Memory B cell (primary cell): ENCODE measurements at regions not wholly inside any gene's neighbourhood (a gene's known extent, or its start where the extent isn't known, plus 50 kb on each side); places are given as distances from the start of the nearest gene placed in this dataset.

ENCODE experiments used
- ATAC-seq: fragments of 150-1000 bp; cut with Tn5 transposase; 2 replicates; pipeline ENCODE4 v1.10.0; 2021; ENCODE audit warnings: low read depth, mild to moderate bottlenecking, moderate library complexity
- DNase-seq, 2 donors: peaks; one replicate each; pipeline ENCODE4 v3.0.0; 2022; ENCODE audit warnings: low spot score in 2 of 2
- H3K27ac Mint-ChIP-seq: one replicate; pipeline ENCODE4 v1.8.0; 2022; ENCODE audit warnings: mild to moderate bottlenecking, moderate library complexity, mixed read lengths
- H3K27me3 Mint-ChIP-seq: one replicate; pipeline ENCODE4 v1.8.0; 2022; ENCODE audit warnings: mixed read lengths
- H3K36me3 Mint-ChIP-seq: one replicate; pipeline ENCODE4 v1.8.0; 2022; ENCODE audit warnings: mild to moderate bottlenecking, mixed read lengths
- H3K4me1 Mint-ChIP-seq: one replicate; pipeline ENCODE4 v1.8.0; 2022; ENCODE audit warnings: mixed read lengths
- H3K4me3 Mint-ChIP-seq: one replicate; pipeline ENCODE4 v1.8.0; 2022; ENCODE audit warnings: mild to moderate bottlenecking, moderate library complexity, mixed read lengths
- H3K9me3 Mint-ChIP-seq: one replicate; pipeline ENCODE4 v1.8.0; 2022; ENCODE audit warnings: mixed read lengths

DNA sequence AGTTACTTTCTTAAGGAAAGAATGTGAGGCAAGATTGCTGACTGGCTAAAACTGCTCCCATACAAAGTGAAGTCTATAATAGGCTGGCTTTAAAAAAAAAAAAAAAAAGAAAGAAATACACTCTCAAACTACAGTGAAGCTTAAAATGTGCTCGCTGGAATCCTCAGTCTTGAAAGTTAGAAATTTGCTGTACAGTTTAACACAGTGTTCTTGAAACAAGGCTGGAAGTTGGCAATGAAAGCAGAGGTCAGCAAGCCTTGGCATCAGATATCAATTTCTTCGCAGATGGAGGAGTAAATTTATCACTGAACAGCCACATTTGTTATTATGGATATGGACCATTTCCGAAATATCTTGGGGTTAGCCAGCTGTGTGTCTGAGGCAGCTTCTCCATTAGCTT is 392.9 kb downstream of the ZNF516 start:
- no peak for DNase-seq
- H3K9me3 Mint-ChIP-seq: peaks cover 11% of the 10 kb centered on the region
- no peaks in the 10 kb centered on the region for H3K36me3 Mint-ChIP-seq
- ATAC-seq: no peak
- H3K4me3 Mint-ChIP-seq: no peak overlapping the region
- H3K4me1 Mint-ChIP-seq: no peaks in the 10 kb centered on the region
- no peaks in the 10 kb centered on the region for H3K27me3 Mint-ChIP-seq
- no peak overlapping the region for H3K27ac Mint-ChIP-seq

- ATAC-seq (no peak), DNase-seq (no peak)
- Mint-ChIP-seq H3K9me3 (peaks cover 10% of the 10 kb centered on the region), H3K4me3 (no peak overlapping the region), H3K27ac (no peak overlapping the region), H3K36me3 (no peaks in the 10 kb centered on the region), H3K4me1 (no peaks in the 10 kb centered on the region), H3K27me3 (no peaks in the 10 kb centered on the region)
These were observed 395.0 kb downstream of the ZNF516 start for GRCh38 chr18:76099931-76100457.

DNA sequence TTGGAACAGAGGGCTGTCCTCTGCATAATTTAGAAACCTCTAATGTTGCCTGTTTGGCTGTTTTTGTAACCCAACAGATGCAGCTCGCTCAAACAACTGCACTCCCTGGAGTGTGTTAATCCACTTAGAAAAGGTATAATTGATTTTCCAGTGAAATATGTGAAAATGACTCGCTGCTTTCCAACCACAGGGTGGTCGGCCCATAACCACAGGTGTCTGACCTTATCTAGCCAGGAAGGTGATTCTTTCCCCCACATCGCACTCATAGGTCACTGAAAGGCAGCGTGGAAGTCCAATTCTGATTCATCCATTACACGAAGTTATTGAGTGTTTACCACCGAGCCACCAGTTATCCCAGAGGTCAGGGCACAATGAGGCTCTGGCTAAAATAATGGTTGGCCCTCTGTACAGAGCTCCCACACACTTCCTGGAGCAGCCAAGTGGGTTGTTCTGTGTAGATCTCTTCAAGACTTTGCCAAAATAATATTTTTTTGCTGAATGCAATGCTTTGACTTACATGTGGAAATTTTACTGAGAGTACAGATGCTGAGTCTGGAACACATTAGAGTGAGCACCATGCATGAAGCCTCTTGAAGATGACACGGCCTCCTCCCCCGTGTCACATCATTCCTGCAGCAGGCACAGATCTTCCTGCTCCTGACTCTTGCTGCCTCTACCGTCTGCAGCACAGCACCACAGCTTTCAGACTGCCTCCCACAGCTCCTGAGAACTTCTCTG is 396.2 kb downstream of the ZNF516 start:
- Mint-ChIP-seq H3K4me1 (no peaks in the 10 kb centered on the region), H3K27me3 (no peaks in the 10 kb centered on the region), H3K4me3 (no peak overlapping the region), H3K9me3 (peaks cover 6% of the 10 kb centered on the region), H3K36me3 (no peaks in the 10 kb centered on the region), H3K27ac (no peak overlapping the region)
- ATAC-seq (no peak), DNase-seq (no peak)

- DNase-seq: no peak
- Mint-ChIP-seq H3K36me3 (no peaks in the 10 kb centered on the region), H3K4me3 (no peak overlapping the region), H3K27ac (no peak overlapping the region), H3K27me3 (no peaks in the 10 kb centered on the region), H3K4me1 (no peaks in the 10 kb centered on the region), H3K9me3 (peaks cover 2% of the 10 kb centered on the region)
- no peak for ATAC-seq
These were observed 413.5 kb downstream of the ZNF516 start for GRCh38 chr18:76081536-76081935.

- Mint-ChIP-seq H3K27ac (no peak overlapping the region), H3K4me1 (no peaks in the 10 kb centered on the region), H3K9me3 (peaks cover 4% of the 10 kb centered on the region), H3K27me3 (no peaks in the 10 kb centered on the region), H3K36me3 (no peaks in the 10 kb centered on the region), H3K4me3 (no peak overlapping the region)
- ATAC-seq (no peak), DNase-seq (no peak)
These were observed 414.6 kb downstream of the ZNF516 start for GRCh38 chr18:76080430-76080829.

DNA sequence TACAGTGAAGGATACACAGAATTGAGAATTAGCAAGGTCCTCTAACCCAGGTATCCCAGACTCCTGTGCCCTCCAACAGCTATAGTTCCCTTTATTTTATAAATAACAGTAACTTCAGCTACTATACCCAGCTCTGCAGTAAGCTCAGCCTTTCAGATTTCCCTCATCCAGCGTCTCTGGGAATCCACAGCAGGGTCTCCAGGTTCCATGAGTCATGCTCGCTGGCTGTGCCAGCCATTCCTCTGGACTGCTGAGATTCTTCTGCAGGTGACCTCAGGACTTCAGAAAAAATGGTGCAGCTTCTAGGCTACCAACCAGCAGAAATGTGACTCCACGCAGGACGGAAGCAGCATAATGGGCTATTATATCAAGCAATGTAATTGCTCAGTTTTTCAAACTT is 419.3 kb downstream of the ZNF516 start:
- DNase-seq (no peak), ATAC-seq (no peak)
- Mint-ChIP-seq H3K27me3 (no peaks in the 10 kb centered on the region), H3K4me3 (no peak overlapping the region), H3K9me3 (peaks cover 7% of the 10 kb centered on the region), H3K27ac (no peak overlapping the region), H3K4me1 (no peaks in the 10 kb centered on the region), H3K36me3 (no peaks in the 10 kb centered on the region)

DNA sequence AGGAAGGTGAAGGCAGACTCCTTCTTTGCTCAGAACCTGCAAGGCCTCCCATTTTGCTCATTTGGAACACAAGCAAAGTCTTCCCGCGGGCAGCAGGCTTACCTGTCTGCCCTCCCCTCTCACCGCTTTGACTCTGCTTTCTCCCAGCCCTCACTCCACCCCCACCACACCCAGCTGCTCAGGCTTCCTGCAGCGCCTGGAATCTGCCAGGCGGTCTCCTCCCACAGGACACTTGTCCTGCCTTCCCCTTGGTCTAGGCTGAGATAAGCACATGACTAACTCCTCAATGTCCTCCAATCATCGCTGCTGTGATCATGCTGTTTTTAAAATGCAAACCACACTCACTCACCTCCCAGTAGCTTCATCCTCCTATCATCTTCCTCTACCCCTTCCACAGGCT is 430.0 kb downstream of the ZNF516 start:
- no peak overlapping the region for H3K27ac Mint-ChIP-seq
- DNase-seq (no peak), ATAC-seq (no peak)
- no peaks in the 10 kb centered on the region for H3K36me3 Mint-ChIP-seq
- H3K9me3 Mint-ChIP-seq: peaks cover 6% of the 10 kb centered on the region
- H3K27me3 Mint-ChIP-seq: no peaks in the 10 kb centered on the region
- no peak overlapping the region for H3K4me3 Mint-ChIP-seq
- H3K4me1 Mint-ChIP-seq: no peaks in the 10 kb centered on the region

DNA sequence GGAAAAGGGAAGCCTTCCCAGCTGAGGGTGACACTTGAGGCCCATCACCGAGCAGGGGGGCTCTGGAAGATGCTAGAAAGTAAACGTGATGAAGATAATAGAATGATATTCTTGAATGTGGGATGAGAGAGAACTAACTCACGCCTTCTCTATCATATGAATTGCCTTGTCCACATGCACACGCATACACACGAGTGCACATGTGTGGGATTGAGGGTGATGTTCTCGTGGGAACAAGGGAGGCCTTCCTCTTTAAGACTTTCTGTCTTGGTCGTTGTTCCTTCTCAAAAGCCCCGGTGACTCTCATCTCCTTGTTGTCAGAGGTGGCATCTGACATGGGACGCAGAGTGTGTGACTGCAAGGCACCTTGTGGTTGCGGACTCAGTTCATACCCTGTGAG is 436.9 kb downstream of the ZNF516 start:
- Mint-ChIP-seq H3K27ac (no peak overlapping the region), H3K36me3 (no peaks in the 10 kb centered on the region), H3K4me1 (no peaks in the 10 kb centered on the region), H3K9me3 (peaks cover 5% of the 10 kb centered on the region), H3K27me3 (no peaks in the 10 kb centered on the region), H3K4me3 (no peak overlapping the region)
- ATAC-seq: no peak
- no peak for DNase-seq

- Mint-ChIP-seq H3K9me3 (peaks cover 5% of the 10 kb centered on the region), H3K4me1 (no peaks in the 10 kb centered on the region), H3K36me3 (no peaks in the 10 kb centered on the region), H3K27ac (no peak overlapping the region), H3K4me3 (no peak overlapping the region), H3K27me3 (no peaks in the 10 kb centered on the region)
- no peak for DNase-seq
- no peak for ATAC-seq
These were observed 437.7 kb downstream of the ZNF516 start for GRCh38 chr18:76057386-76057785.

- DNase-seq (no peak), ATAC-seq (no peak)
- H3K4me1 Mint-ChIP-seq: no peaks in the 10 kb centered on the region
- H3K27me3 Mint-ChIP-seq: no peaks in the 10 kb centered on the region
- H3K4me3 Mint-ChIP-seq: no peak overlapping the region
- no peaks in the 10 kb centered on the region for H3K36me3 Mint-ChIP-seq
- no peak overlapping the region for H3K27ac Mint-ChIP-seq
- peaks cover 7% of the 10 kb centered on the region for H3K9me3 Mint-ChIP-seq
These were observed 438.5 kb downstream of the ZNF516 start for GRCh38 chr18:76056471-76057110.

GRCh38 chr18:76055578-76055977 is 439.5 kb downstream of the ZNF516 start:
- DNase-seq (no peak), ATAC-seq (no peak)
- no peaks in the 10 kb centered on the region for H3K36me3 Mint-ChIP-seq
- H3K4me1 Mint-ChIP-seq: no peaks in the 10 kb centered on the region
- no peak overlapping the region for H3K4me3 Mint-ChIP-seq
- H3K9me3 Mint-ChIP-seq: peaks cover 7% of the 10 kb centered on the region
- H3K27me3 Mint-ChIP-seq: no peaks in the 10 kb centered on the region
- no peak overlapping the region for H3K27ac Mint-ChIP-seq

DNA sequence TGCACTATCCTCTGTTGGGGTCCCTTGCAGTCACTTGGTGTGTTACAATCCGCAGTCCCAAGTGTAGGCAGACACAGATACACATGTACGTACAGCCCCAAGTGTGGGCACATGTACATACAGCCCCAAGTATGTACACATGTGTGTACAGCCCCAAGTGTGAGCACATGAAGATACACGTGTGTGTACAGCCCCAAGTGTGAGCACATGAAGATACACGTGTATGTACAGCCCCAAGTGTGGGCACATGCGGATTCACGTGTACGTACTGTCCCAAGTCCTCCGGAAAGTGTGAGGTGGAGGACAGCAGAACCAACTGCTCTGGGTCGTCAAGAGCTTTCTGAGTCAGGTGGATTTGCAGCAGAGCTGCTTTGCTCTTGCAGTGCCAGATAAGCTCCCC is 440.0 kb downstream of the ZNF516 start:
- H3K36me3 Mint-ChIP-seq: no peaks in the 10 kb centered on the region
- H3K4me1 Mint-ChIP-seq: no peaks in the 10 kb centered on the region
- no peak overlapping the region for H3K4me3 Mint-ChIP-seq
- H3K27ac Mint-ChIP-seq: no peak overlapping the region
- DNase-seq (no peak), ATAC-seq (no peak)
- peaks cover 7% of the 10 kb centered on the region for H3K9me3 Mint-ChIP-seq
- H3K27me3 Mint-ChIP-seq: no peaks in the 10 kb centered on the region

DNA sequence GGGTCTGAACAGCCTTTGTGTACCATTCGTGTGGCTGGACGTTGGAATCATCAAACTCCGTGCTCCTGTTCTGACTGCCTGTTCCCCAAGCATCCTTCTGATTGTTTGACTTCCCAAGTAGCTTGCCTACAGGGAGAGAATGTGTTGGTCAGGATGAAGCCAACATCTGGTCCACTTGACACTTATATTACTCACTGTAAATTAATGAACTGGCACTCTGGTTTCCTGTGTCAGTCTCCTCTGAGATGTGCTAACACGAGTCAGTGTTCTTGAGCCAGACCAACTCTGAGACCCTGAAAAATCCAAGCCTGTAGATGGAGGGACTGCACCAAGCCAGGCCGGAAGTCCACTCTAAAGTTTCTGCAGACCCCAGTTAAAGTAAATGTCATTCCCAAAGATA is 440.9 kb downstream of the ZNF516 start:
- Mint-ChIP-seq H3K36me3 (no peaks in the 10 kb centered on the region), H3K27ac (no peak overlapping the region), H3K27me3 (no peaks in the 10 kb centered on the region), H3K9me3 (peaks cover 7% of the 10 kb centered on the region), H3K4me1 (no peaks in the 10 kb centered on the region), H3K4me3 (no peak overlapping the region)
- no peak for ATAC-seq
- no peak for DNase-seq

- Mint-ChIP-seq H3K4me1 (no peaks in the 10 kb centered on the region), H3K27ac (no peak overlapping the region), H3K27me3 (no peaks in the 10 kb centered on the region), H3K9me3 (peaks cover 6% of the 10 kb centered on the region), H3K4me3 (no peak overlapping the region), H3K36me3 (no peaks in the 10 kb centered on the region)
- ATAC-seq (no peak), DNase-seq (no peak)
These were observed 441.5 kb downstream of the ZNF516 start for GRCh38 chr18:76053551-76053950.

- Mint-ChIP-seq H3K36me3 (no peaks in the 10 kb centered on the region), H3K4me1 (no peaks in the 10 kb centered on the region), H3K9me3 (peaks cover 6% of the 10 kb centered on the region), H3K27me3 (no peaks in the 10 kb centered on the region), H3K27ac (no peak overlapping the region), H3K4me3 (no peak overlapping the region)
- DNase-seq (no peak), ATAC-seq (no peak)
These were observed 442.8 kb downstream of the ZNF516 start for GRCh38 chr18:76052227-76052595.
